ENCODE measurements at regions not wholly inside any gene's neighbourhood (a gene's known extent, or its start where the extent isn't known, plus 50 kb on each side); places are given as distances from the start of the nearest gene placed in this dataset.

DNA sequence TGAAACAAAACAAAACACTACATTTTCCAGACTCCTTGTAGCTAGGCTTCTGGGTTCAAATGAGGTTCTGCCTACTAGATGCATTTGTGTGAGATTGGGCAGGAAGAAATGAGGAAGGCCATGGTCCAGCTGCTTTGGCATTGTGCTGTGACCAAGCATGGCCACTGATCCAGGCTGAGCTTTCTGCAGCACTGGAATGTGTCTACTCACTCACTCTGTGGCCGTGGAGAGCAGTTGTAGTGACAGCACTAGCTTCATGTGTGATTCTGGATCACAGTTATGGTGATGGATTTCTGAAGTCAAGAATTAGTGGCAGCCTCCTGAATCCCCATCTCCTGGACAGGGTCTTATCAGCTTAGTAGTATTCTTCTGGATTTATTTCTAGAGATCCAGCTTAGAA, 358.9 kb downstream of the GPAT3 start:
- TF ChIP-seq, protein P1, sequence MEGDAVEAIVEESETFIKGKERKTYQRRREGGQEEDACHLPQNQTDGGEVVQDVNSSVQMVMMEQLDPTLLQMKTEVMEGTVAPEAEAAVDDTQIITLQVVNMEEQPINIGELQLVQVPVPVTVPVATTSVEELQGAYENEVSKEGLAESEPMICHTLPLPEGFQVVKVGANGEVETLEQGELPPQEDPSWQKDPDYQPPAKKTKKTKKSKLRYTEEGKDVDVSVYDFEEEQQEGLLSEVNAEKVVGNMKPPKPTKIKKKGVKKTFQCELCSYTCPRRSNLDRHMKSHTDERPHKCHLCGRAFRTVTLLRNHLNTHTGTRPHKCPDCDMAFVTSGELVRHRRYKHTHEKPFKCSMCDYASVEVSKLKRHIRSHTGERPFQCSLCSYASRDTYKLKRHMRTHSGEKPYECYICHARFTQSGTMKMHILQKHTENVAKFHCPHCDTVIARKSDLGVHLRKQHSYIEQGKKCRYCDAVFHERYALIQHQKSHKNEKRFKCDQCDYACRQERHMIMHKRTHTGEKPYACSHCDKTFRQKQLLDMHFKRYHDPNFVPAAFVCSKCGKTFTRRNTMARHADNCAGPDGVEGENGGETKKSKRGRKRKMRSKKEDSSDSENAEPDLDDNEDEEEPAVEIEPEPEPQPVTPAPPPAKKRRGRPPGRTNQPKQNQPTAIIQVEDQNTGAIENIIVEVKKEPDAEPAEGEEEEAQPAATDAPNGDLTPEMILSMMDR (IDR thresholded peaks at IDR 0.05), result no peak
- no peak for TF ChIP-seq POLR2A (IDR thresholded peaks at IDR 0.05)

Data from tibial nerve (tissue), 3 donors.